HEK293 (cell line): ENCODE measurements at regions not wholly inside any gene's neighbourhood (a gene's known extent, or its start where the extent isn't known, plus 50 kb on each side); places are given as distances from the start of the nearest gene placed in this dataset.

Source experiments
- CTCF ChIP-seq: fragments of 450-650 bp; formaldehyde crosslinking; IDR thresholded peaks from 2 replicates; pipeline ENCODE4 v1.5.1; 2016; ENCODE audit warnings: missing biosample characterization, missing genetic modification characterization
- SALL2 ChIP-seq: fragments of 450-650 bp; formaldehyde crosslinking; IDR thresholded peaks from 2 replicates; pipeline ENCODE4 v1.5.0; 2017; ENCODE audit warnings: missing biosample characterization, mild to moderate bottlenecking, missing genetic modification characterization, borderline replicate concordance
- YY1 ChIP-seq: fragments of 450-650 bp; formaldehyde crosslinking; IDR thresholded peaks from 2 replicates; pipeline ENCODE4 v1.5.1; 2018; ENCODE audit warnings: missing biosample characterization, missing genetic modification characterization
- ZBTB26 ChIP-seq: fragments of 450-650 bp; formaldehyde crosslinking; optimal IDR thresholded peaks from 2 replicates; pipeline ENCODE3; 2016; ENCODE audit warnings: missing biosample characterization, mild to moderate bottlenecking, missing genetic modification characterization
- ZNF18 ChIP-seq: fragments of 450-650 bp; formaldehyde crosslinking; IDR thresholded peaks from 2 replicates; pipeline ENCODE4 v1.5.1; 2016; ENCODE audit warnings: missing biosample characterization, missing genetic modification characterization
- ZNF274 ChIP-seq, 2 experiments: fragments of 200-500 bp in 1 of 2; fragments of 450-650 bp in 1 of 2; sonication (Bioruptor generic) in 1 of 2; formaldehyde crosslinking in 1 of 2; IDR thresholded peaks; 2 replicates each; pipeline versions ENCODE4 v1.5.1 to v1.6.1; 2014 to 2016; ENCODE audit warnings: borderline replicate concordance in 1 of 2, inconsistent platforms in 1 of 2, low read length in 1 of 2, missing biosample characterization in 1 of 2, missing genetic modification characterization in 1 of 2
- ZNF600 ChIP-seq: fragments of 450-650 bp; formaldehyde crosslinking; IDR thresholded peaks from 2 replicates; pipeline ENCODE4 v1.5.1; 2016; ENCODE audit warnings: missing biosample characterization, missing genetic modification characterization

GRCh38 chr1:29949676-29950075, 713.4 kb downstream of the PTPRU start:
- TF ChIP-seq CTCF (tag by site-specific recombination) (no peak), ZNF18 (tag by site-specific recombination) (no peak), ZNF600 (tag by site-specific recombination) (no peak), ZBTB26 (tag by site-specific recombination) (no peak), SALL2 (tag by site-specific recombination) (no peak), YY1 (tag by site-specific recombination) (no peak), ZNF274 (IDR thresholded peaks at IDR 0.05; ENCODE audit: low read length) (no peak), ZNF274 (tag by site-specific recombination; IDR thresholded peaks at IDR 0.05; ENCODE audit: borderline replicate concordance) (no peak)
